ENCODE measurements at regions not wholly inside any gene's neighbourhood (a gene's known extent, or its start where the extent isn't known, plus 50 kb on each side); places are given as distances from the start of the nearest gene placed in this dataset.

GRCh38 chr1:218205721-218206120, 79.4 kb upstream of the RRP15 start:
- TF ChIP-seq EZH2phosphoT487 (IDR thresholded peaks at IDR 0.05; ENCODE audit: low read depth, severe bottlenecking, unreplicated experiment): no peak
- TF ChIP-seq CTCF (IDR thresholded peaks at IDR 0.05; ENCODE audit: poor library complexity): no peak
- no peak for TF ChIP-seq EZH2 (IDR thresholded peaks at IDR 0.05; ENCODE audit: borderline replicate concordance)
- H3K9me2 ChIP-seq (replicated peaks; ENCODE audit: insufficient read depth): no peaks in the 10 kb centered on the region

GRCh38 chr1:218207194-218207593, 77.9 kb upstream of the RRP15 start:
- H3K4me3 ChIP-seq: no peak overlapping the region
- no peak for TF ChIP-seq CTCF (IDR thresholded peaks at IDR 0.05; ENCODE audit: poor library complexity)
- no peak for TF ChIP-seq EZH2 (IDR thresholded peaks at IDR 0.05; ENCODE audit: borderline replicate concordance)
- no peak for TF ChIP-seq EZH2phosphoT487 (IDR thresholded peaks at IDR 0.05; ENCODE audit: low read depth, severe bottlenecking, unreplicated experiment)
- WGBS (ENCODE audit: low lambda C conversion rate, missing lambda C conversion rate): 73% methylated on average over 3 of the region's 3 CpGs
- H3K79me2 ChIP-seq: no peaks in the 10 kb centered on the region
- no peaks in the 10 kb centered on the region for H3K36me3 ChIP-seq (replicated peaks; ENCODE audit: insufficient read depth, low read depth)
- no peak overlapping the region for H3K4me2 ChIP-seq
- DNase-seq (ENCODE audit: low spot score): no peak
- H4K20me1 ChIP-seq (ENCODE audit: insufficient read depth, poor library complexity, severe bottlenecking): no peaks in the 10 kb centered on the region
- no peaks in the 10 kb centered on the region for H3K27me3 ChIP-seq
- no peak overlapping the region for H3K27ac ChIP-seq
- H2AFZ ChIP-seq: no peak overlapping the region
- H3K9me3 ChIP-seq (ENCODE audit: low read depth): no peaks in the 10 kb centered on the region
- H3K9me2 ChIP-seq (replicated peaks; ENCODE audit: insufficient read depth): no peaks in the 10 kb centered on the region
- no peaks in the 10 kb centered on the region for H3K4me1 ChIP-seq (ENCODE audit: insufficient read depth)

More at GRCh38 chr1:218205721-218206120, 79.4 kb upstream of the RRP15 start:
- no peak overlapping the region for H2AFZ ChIP-seq
- DNase-seq (ENCODE audit: low spot score): no peak
- H3K36me3 ChIP-seq (replicated peaks; ENCODE audit: insufficient read depth, low read depth): no peaks in the 10 kb centered on the region
- no peaks in the 10 kb centered on the region for H3K79me2 ChIP-seq
- H3K27me3 ChIP-seq: no peaks in the 10 kb centered on the region
- no peaks in the 10 kb centered on the region for H4K20me1 ChIP-seq (ENCODE audit: insufficient read depth, poor library complexity, severe bottlenecking)
- no peak overlapping the region for H3K4me3 ChIP-seq
- no peak overlapping the region for H3K27ac ChIP-seq
- H3K9me3 ChIP-seq (ENCODE audit: low read depth): no peaks in the 10 kb centered on the region
- no peak overlapping the region for H3K4me2 ChIP-seq
- H3K4me1 ChIP-seq (ENCODE audit: insufficient read depth): no peaks in the 10 kb centered on the region

GRCh38 chr1:218209351-218209861, 75.7 kb upstream of the RRP15 start:
- H3K4me3 ChIP-seq: no peak overlapping the region
- H3K4me2 ChIP-seq: no peak overlapping the region
- H3K36me3 ChIP-seq (replicated peaks; ENCODE audit: insufficient read depth, low read depth): no peaks in the 10 kb centered on the region
- H3K79me2 ChIP-seq: no peaks in the 10 kb centered on the region
- no peaks in the 10 kb centered on the region for H4K20me1 ChIP-seq (ENCODE audit: insufficient read depth, poor library complexity, severe bottlenecking)
- TF ChIP-seq EZH2phosphoT487 (IDR thresholded peaks at IDR 0.05; ENCODE audit: low read depth, severe bottlenecking, unreplicated experiment): no peak
- no peak for TF ChIP-seq EZH2 (IDR thresholded peaks at IDR 0.05; ENCODE audit: borderline replicate concordance)
- no peak for TF ChIP-seq CTCF (IDR thresholded peaks at IDR 0.05; ENCODE audit: poor library complexity)
- H3K9me3 ChIP-seq (ENCODE audit: low read depth): no peaks in the 10 kb centered on the region
- H3K27ac ChIP-seq: no peak overlapping the region
- 58% methylated on average over 3 of the region's 3 CpGs for WGBS (ENCODE audit: low lambda C conversion rate, missing lambda C conversion rate)
- no peaks in the 10 kb centered on the region for H3K4me1 ChIP-seq (ENCODE audit: insufficient read depth)
- no peak for DNase-seq (ENCODE audit: low spot score)
- no peaks in the 10 kb centered on the region for H3K27me3 ChIP-seq
- no peaks in the 10 kb centered on the region for H3K9me2 ChIP-seq (replicated peaks; ENCODE audit: insufficient read depth)
- no peak overlapping the region for H2AFZ ChIP-seq

- no peaks in the 10 kb centered on the region for H3K79me2 ChIP-seq
- no peak overlapping the region for H3K27ac ChIP-seq
- H4K20me1 ChIP-seq (ENCODE audit: insufficient read depth, poor library complexity, severe bottlenecking): no peaks in the 10 kb centered on the region
- no peaks in the 10 kb centered on the region for H3K9me2 ChIP-seq (replicated peaks; ENCODE audit: insufficient read depth)
- H2AFZ ChIP-seq: no peak overlapping the region
- H3K27me3 ChIP-seq: peaks cover 4% of the 10 kb centered on the region
- H3K36me3 ChIP-seq (replicated peaks; ENCODE audit: insufficient read depth, low read depth): no peaks in the 10 kb centered on the region
- no peaks in the 10 kb centered on the region for H3K9me3 ChIP-seq (ENCODE audit: low read depth)
- H3K4me2 ChIP-seq: no peak overlapping the region
- DNase-seq (ENCODE audit: low spot score): no peak
- no peak overlapping the region for H3K4me3 ChIP-seq
- TF ChIP-seq EZH2phosphoT487 (IDR thresholded peaks at IDR 0.05; ENCODE audit: low read depth, severe bottlenecking, unreplicated experiment) (no peak), EZH2 (IDR thresholded peaks at IDR 0.05; ENCODE audit: borderline replicate concordance) (no peak), CTCF (IDR thresholded peaks at IDR 0.05; ENCODE audit: poor library complexity) (no peak)
- H3K4me1 ChIP-seq (ENCODE audit: insufficient read depth): no peaks in the 10 kb centered on the region
These were observed 73.9 kb upstream of the RRP15 start for GRCh38 chr1:218211241-218211640.
